CD4-positive, alpha-beta T cell (primary cell): ENCODE measurements at regions not wholly inside any gene's neighbourhood (a gene's known extent, or its start where the extent isn't known, plus 50 kb on each side); places are given as distances from the start of the nearest gene placed in this dataset.

Experiments used
- ATAC-seq: fragments of 200-7000 bp; cut with Tn5 transposase; one replicate; pipeline ENCODE4 v1.10.0; 2022; ENCODE audit warnings: mild to moderate bottlenecking; ENCODE audit not compliant: poor library complexity
- CTCF ChIA-PET: fragments of 350-600 bp; sonication (Branson Sonifier 250); formaldehyde crosslinking; loops from one replicate; lab custom pipeline; 2021; ENCODE audit warnings: antibody characterized with exemption, inconsistent platforms; lab: Charles Lee
- POLR2A ChIA-PET: fragments of 350-600 bp; sonication (Branson Sonifier 250); formaldehyde crosslinking; loops from one replicate; lab custom pipeline; 2021; ENCODE audit warnings: antibody characterized with exemption, inconsistent platforms; lab: Charles Lee
- DNase-seq, 14 experiments: peaks; one replicate each; pipeline ENCODE4 v3.0.0-alpha.2; 2013 to 2020; ENCODE audit warnings: mixed read lengths in 2 of 14
- H3K27ac ChIP-seq, 2 donors: one replicate each; pipeline versions ENCODE4 v1.5.1 to v1.7.0; 2013; ENCODE audit warnings: low read length in 2 of 2, low read depth in 1 of 2, mild to moderate bottlenecking in 1 of 2
- H3K27me3 ChIP-seq, 2 experiments: 1 replicate in 1 of 2; 2 replicates in 1 of 2; pipeline versions ENCODE4 v1.6.1 to v1.7.0; 2013; ENCODE audit warnings: low read length in 2 of 2, control low read depth in 1 of 2, mild to moderate bottlenecking in 1 of 2, moderate library complexity in 1 of 2; ENCODE audit not compliant: insufficient read depth in 2 of 2, control insufficient read depth in 1 of 2
- H3K36me3 ChIP-seq: one replicate; pipeline ENCODE4 v1.6.1; 2013; ENCODE audit warnings: low read length, control low read depth; ENCODE audit not compliant: insufficient read depth
- H3K4me1 ChIP-seq: one replicate; pipeline ENCODE4 v1.6.1; 2013; ENCODE audit warnings: low read length, control low read depth; ENCODE audit not compliant: insufficient read depth
- H3K4me3 ChIP-seq: one replicate; pipeline ENCODE4 v1.5.1; 2013; ENCODE audit warnings: mild to moderate bottlenecking, low read length, moderate library complexity
- H3K9me3 ChIP-seq, 2 experiments: 1 replicate in 1 of 2; 2 replicates in 1 of 2; pipeline versions ENCODE4 v1.6.1 to v1.7.0; 2013; ENCODE audit warnings: low read length in 2 of 2, mild to moderate bottlenecking in 2 of 2, control low read depth in 1 of 2, moderate library complexity in 1 of 2; ENCODE audit not compliant: control insufficient read depth in 1 of 2, insufficient read depth in 1 of 2
- H3K27ac Mint-ChIP-seq: one replicate; pipeline ENCODE4 v1.8.0; 2020; ENCODE audit warnings: mixed read lengths
- H3K27me3 Mint-ChIP-seq: one replicate; pipeline ENCODE4 v1.8.0; 2021; ENCODE audit warnings: mixed read lengths
- H3K36me3 Mint-ChIP-seq: one replicate; pipeline ENCODE4 v1.8.0; 2021; ENCODE audit warnings: low read depth, mixed read lengths
- H3K4me1 Mint-ChIP-seq: one replicate; pipeline ENCODE4 v1.8.0; 2021; ENCODE audit warnings: low read depth, mixed read lengths
- H3K4me3 Mint-ChIP-seq: one replicate; pipeline ENCODE4 v1.8.0; 2020; ENCODE audit warnings: mild to moderate bottlenecking, mixed read lengths
- H3K9me3 Mint-ChIP-seq: one replicate; pipeline ENCODE4 v1.8.0; 2020; ENCODE audit warnings: mixed read lengths
- CTCF ChIP-seq: fragments of 200-600 bp; IDR thresholded peaks from one replicate; pipeline ENCODE4 v1.8.0; 2022; ENCODE audit warnings: antibody characterized with exemption, mild to moderate bottlenecking
- intact Hi-C, 2 experiments: fragments of 100-400 bp; cut with DNase I in 1 of 2; cut with micrococcal nuclease in 1 of 2; formaldehyde crosslinking; loops; one replicate each; pipeline versions ENCODE4 v1.15.1 to v1.9.0; 2023 to 2025; cut with DNase I, micrococcal nuclease

GRCh38 chr4:125112536-125112935 lies 202.2 kb upstream of the FAT4 start:
- intact Hi-C loops: no loop called here
- no peaks in the 10 kb centered on the region for H3K27me3 Mint-ChIP-seq
- TF ChIP-seq CTCF: no peak
- H3K4me1 ChIP-seq: no peaks in the 10 kb centered on the region
- peaks cover 4% of the 10 kb centered on the region for H3K9me3 Mint-ChIP-seq
- DNase-seq (no peak), ATAC-seq (no peak)
- no peak overlapping the region for H3K4me3 Mint-ChIP-seq
- no peak overlapping the region for H3K27ac Mint-ChIP-seq
- no peak overlapping the region for H3K4me3 ChIP-seq
- no peaks in the 10 kb centered on the region for H3K36me3 ChIP-seq
- H3K4me1 Mint-ChIP-seq: no peaks in the 10 kb centered on the region
- no peaks in the 10 kb centered on the region for H3K36me3 Mint-ChIP-seq
- ChIA-PET CTCF (no interaction called here), POLR2A (no interaction called here)
- no peaks in the 10 kb centered on the region for H3K27me3 ChIP-seq
- H3K9me3 ChIP-seq: no peaks in the 10 kb centered on the region
- H3K27ac ChIP-seq: no peak overlapping the region

GRCh38 chr4:125111323-125111722 lies 203.4 kb upstream of the FAT4 start:
- TF ChIP-seq CTCF: no peak

GRCh38 chr4:125105561-125105960 lies 209.2 kb upstream of the FAT4 start:
- H3K9me3 Mint-ChIP-seq: peaks cover 2% of the 10 kb centered on the region
- Histone ChIP-seq H3K4me1 (no peaks in the 10 kb centered on the region), H3K36me3 (no peaks in the 10 kb centered on the region), H3K4me3 (no peak overlapping the region), H3K27ac (no peak overlapping the region), H3K9me3 (no peaks in the 10 kb centered on the region), H3K27me3 (no peaks in the 10 kb centered on the region)
- TF ChIP-seq CTCF: no peak
- DNase-seq (no peak), ATAC-seq (no peak)
- H3K36me3 Mint-ChIP-seq: no peaks in the 10 kb centered on the region
- ChIA-PET POLR2A (no interaction called here), CTCF (no interaction called here)
- intact Hi-C loops: no loop called here
- no peak overlapping the region for H3K27ac Mint-ChIP-seq
- H3K4me3 Mint-ChIP-seq: no peak overlapping the region
- no peaks in the 10 kb centered on the region for H3K27me3 Mint-ChIP-seq
- no peaks in the 10 kb centered on the region for H3K4me1 Mint-ChIP-seq

More at GRCh38 chr4:125111323-125111722, 203.4 kb upstream of the FAT4 start:
- Histone ChIP-seq H3K27ac (no peak overlapping the region), H3K36me3 (no peaks in the 10 kb centered on the region), H3K4me3 (no peak overlapping the region), H3K27me3 (no peaks in the 10 kb centered on the region), H3K9me3 (no peaks in the 10 kb centered on the region), H3K4me1 (no peaks in the 10 kb centered on the region)
- no peak for ATAC-seq
- H3K27me3 Mint-ChIP-seq: no peaks in the 10 kb centered on the region
- H3K4me3 Mint-ChIP-seq: no peak overlapping the region
- H3K36me3 Mint-ChIP-seq: no peaks in the 10 kb centered on the region
- DNase-seq: no peak
- ChIA-PET POLR2A (no interaction called here), CTCF (no interaction called here)
- intact Hi-C loops: no loop called here
- H3K27ac Mint-ChIP-seq: no peak overlapping the region
- peaks cover 4% of the 10 kb centered on the region for H3K9me3 Mint-ChIP-seq
- H3K4me1 Mint-ChIP-seq: no peaks in the 10 kb centered on the region
